Thyroid gland (tissue), 4 donors: ENCODE measurements at regions not wholly inside any gene's neighbourhood (a gene's known extent, or its start where the extent isn't known, plus 50 kb on each side); places are given as distances from the start of the nearest gene placed in this dataset.

ENCODE experiments used
- POLR2A ChIP-seq, 2 donors: fragments of 450-650 bp; IDR thresholded peaks; one replicate each; pipeline ENCODE4 v1.6.1; 2017; ENCODE audit warnings: antibody characterized with exemption in 2 of 2, mild to moderate bottlenecking in 2 of 2, moderate library complexity in 1 of 2
- TF ChIP-seq, protein P1 (sequence below), 6 experiments: fragments of 200-600 bp in 3 of 6; fragments of 450-650 bp in 3 of 6; sonication (generic) in 3 of 6; IDR thresholded peaks; one replicate each; pipeline ENCODE4 v1.5.1; 2016 to 2019; ENCODE audit warnings: antibody characterized with exemption in 6 of 6, mild to moderate bottlenecking in 2 of 6, inconsistent platforms in 1 of 6, moderate library complexity in 1 of 6

DNA sequence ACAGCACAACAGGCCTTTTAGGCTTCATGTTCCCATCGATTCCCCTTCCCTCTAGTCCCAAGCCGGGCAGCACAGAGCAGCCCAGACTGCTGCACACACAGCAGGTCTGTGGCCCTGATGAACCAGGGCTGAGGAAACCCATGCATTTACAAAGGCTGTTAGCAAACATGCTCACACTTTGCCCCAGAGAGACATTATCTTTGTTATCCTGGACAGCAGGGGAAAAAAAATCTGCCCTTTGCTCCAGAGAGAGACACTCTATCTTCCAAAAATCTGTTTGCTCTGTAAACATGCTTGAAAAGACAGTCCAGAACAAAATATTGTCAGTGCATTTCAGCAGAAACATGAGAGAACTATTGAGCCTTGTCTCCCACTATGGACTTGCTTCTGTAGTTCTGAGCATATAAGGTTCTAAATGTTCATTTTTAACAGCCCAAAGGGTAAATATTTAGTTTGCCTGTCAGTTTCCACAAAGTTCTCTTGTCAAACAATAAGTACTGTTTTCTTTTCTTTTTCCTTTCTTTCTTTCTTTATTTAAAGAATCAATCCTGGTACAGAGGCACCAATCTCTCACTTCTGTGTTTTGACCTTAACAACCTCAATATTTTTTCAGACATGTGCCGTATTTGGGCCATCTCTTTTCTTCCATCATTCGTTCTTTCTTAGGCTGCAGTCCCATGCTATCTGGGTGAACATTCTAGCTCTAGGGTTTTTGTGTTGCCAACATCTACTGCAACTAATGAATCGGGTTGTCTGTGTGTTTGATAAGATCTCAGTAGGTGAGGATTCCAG, 468.0 kb downstream of the EPM2A start:
- TF ChIP-seq, protein P1, sequence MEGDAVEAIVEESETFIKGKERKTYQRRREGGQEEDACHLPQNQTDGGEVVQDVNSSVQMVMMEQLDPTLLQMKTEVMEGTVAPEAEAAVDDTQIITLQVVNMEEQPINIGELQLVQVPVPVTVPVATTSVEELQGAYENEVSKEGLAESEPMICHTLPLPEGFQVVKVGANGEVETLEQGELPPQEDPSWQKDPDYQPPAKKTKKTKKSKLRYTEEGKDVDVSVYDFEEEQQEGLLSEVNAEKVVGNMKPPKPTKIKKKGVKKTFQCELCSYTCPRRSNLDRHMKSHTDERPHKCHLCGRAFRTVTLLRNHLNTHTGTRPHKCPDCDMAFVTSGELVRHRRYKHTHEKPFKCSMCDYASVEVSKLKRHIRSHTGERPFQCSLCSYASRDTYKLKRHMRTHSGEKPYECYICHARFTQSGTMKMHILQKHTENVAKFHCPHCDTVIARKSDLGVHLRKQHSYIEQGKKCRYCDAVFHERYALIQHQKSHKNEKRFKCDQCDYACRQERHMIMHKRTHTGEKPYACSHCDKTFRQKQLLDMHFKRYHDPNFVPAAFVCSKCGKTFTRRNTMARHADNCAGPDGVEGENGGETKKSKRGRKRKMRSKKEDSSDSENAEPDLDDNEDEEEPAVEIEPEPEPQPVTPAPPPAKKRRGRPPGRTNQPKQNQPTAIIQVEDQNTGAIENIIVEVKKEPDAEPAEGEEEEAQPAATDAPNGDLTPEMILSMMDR (IDR thresholded peaks at IDR 0.05) = no peak
- no peak for TF ChIP-seq POLR2A (IDR thresholded peaks at IDR 0.05)
